ENCODE measurements at regions not wholly inside any gene's neighbourhood (a gene's known extent, or its start where the extent isn't known, plus 50 kb on each side); places are given as distances from the start of the nearest gene placed in this dataset.

DNA sequence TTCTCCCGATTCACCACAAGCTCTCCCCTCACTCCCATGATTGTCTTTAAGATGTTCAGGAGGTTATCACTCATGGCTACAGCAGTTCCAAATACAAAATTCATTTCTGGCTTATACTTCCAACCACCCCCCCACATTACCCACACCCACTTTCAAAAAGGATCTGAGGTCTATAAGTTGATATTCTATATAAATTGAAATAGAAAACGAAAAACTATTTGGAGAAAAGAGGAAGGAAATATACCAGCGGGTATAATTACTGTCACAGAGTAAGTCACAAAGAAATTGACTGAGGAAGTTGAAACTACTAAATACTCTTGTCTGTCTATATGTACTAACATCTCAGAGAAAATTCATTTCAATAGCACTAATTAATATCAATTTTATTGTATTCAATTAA lies 112.7 kb upstream of the TNFAIP3 start:
- TF ChIP-seq, protein P1, sequence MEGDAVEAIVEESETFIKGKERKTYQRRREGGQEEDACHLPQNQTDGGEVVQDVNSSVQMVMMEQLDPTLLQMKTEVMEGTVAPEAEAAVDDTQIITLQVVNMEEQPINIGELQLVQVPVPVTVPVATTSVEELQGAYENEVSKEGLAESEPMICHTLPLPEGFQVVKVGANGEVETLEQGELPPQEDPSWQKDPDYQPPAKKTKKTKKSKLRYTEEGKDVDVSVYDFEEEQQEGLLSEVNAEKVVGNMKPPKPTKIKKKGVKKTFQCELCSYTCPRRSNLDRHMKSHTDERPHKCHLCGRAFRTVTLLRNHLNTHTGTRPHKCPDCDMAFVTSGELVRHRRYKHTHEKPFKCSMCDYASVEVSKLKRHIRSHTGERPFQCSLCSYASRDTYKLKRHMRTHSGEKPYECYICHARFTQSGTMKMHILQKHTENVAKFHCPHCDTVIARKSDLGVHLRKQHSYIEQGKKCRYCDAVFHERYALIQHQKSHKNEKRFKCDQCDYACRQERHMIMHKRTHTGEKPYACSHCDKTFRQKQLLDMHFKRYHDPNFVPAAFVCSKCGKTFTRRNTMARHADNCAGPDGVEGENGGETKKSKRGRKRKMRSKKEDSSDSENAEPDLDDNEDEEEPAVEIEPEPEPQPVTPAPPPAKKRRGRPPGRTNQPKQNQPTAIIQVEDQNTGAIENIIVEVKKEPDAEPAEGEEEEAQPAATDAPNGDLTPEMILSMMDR (IDR thresholded peaks at IDR 0.05; ENCODE audit: low read depth, low read length, missing input control): no peak
- no peak for TF ChIP-seq RAD21 (IDR thresholded peaks at IDR 0.05)
- TF ChIP-seq, protein P2, sequence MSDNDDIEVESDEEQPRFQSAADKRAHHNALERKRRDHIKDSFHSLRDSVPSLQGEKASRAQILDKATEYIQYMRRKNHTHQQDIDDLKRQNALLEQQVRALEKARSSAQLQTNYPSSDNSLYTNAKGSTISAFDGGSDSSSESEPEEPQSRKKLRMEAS (IDR thresholded peaks at IDR 0.05): no peak
- no peak for TF ChIP-seq JUND (IDR thresholded peaks at IDR 0.05)
- TF ChIP-seq, protein P3, sequence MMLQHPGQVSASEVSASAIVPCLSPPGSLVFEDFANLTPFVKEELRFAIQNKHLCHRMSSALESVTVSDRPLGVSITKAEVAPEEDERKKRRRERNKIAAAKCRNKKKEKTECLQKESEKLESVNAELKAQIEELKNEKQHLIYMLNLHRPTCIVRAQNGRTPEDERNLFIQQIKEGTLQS (IDR thresholded peaks at IDR 0.05): no peak
- no peak for TF ChIP-seq HNF4A (conservative IDR thresholded peaks at IDR 0.05)
- no peak for TF ChIP-seq RXRA (IDR thresholded peaks at IDR 0.05)
- TF ChIP-seq EGR1 (IDR thresholded peaks at IDR 0.05; ENCODE audit: low read depth in 2 of 2): no peak
